ENCODE measurements at regions not wholly inside any gene's neighbourhood (a gene's known extent, or its start where the extent isn't known, plus 50 kb on each side); places are given as distances from the start of the nearest gene placed in this dataset.

DNA sequence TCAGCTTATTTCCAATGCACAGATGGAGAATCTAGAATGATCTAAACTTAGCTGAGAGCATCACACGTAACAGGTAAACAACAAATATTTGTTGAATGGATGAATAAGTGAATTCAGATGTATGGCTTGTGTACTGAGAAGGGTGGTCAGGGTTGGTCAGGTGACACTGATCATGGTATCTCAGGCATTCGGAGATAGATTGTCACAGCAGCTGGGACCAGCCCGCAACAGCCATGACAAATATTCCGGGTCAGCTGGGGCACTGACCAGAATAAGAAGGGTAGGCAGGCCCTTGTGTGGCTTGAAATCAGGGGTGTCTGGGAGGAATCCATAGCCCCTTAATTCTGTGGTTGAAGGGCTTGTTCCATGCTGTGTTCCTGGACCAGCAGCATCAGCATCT lies 159.4 kb upstream of the ARX start:
- H3K9me3 ChIP-seq (ENCODE audit: insufficient read depth, low read length), result no peaks in the 10 kb centered on the region
- TF ChIP-seq SUZ12 (IDR thresholded peaks at IDR 0.05; ENCODE audit: extremely low read depth, insufficient read depth, insufficient read length) (no peak), ZNF274 (IDR thresholded peaks at IDR 0.05; ENCODE audit: low read depth, low read length) (no peak), YY1 (IDR thresholded peaks at IDR 0.05; ENCODE audit: insufficient read depth, insufficient read length) (no peak)
- H3K4me1 ChIP-seq (ENCODE audit: insufficient read depth, insufficient read length), result no peaks in the 10 kb centered on the region
- H3K9ac ChIP-seq (ENCODE audit: insufficient read length, low read depth), result no peak overlapping the region
- H3K4me3 ChIP-seq (ENCODE audit: insufficient read length, low read depth), result no peak overlapping the region
- no peak for DNase-seq (ENCODE audit: low read depth, low spot score)
- H3K27me3 ChIP-seq (ENCODE audit: insufficient read depth, insufficient read length), result no peaks in the 10 kb centered on the region
- H3K36me3 ChIP-seq (ENCODE audit: insufficient read depth, insufficient read length, low read length), result no peaks in the 10 kb centered on the region

- Histone ChIP-seq H3K9ac (ENCODE audit: insufficient read length, low read depth) (no peak overlapping the region), H3K36me3 (ENCODE audit: insufficient read depth, insufficient read length, low read length) (no peaks in the 10 kb centered on the region), H3K9me3 (ENCODE audit: insufficient read depth, low read length) (no peaks in the 10 kb centered on the region), H3K4me3 (ENCODE audit: insufficient read length, low read depth) (no peak overlapping the region), H3K27me3 (ENCODE audit: insufficient read depth, insufficient read length) (no peaks in the 10 kb centered on the region), H3K4me1 (ENCODE audit: insufficient read depth, insufficient read length) (no peaks in the 10 kb centered on the region)
- DNase-seq (ENCODE audit: low read depth, low spot score), result no peak
- TF ChIP-seq SUZ12 (IDR thresholded peaks at IDR 0.05; ENCODE audit: extremely low read depth, insufficient read depth, insufficient read length) (no peak), YY1 (IDR thresholded peaks at IDR 0.05; ENCODE audit: insufficient read depth, insufficient read length) (no peak), ZNF274 (IDR thresholded peaks at IDR 0.05; ENCODE audit: low read depth, low read length) (no peak)
Measured at GRCh38 chrX:25166546-25166945, 150.8 kb upstream of the ARX start.

DNA sequence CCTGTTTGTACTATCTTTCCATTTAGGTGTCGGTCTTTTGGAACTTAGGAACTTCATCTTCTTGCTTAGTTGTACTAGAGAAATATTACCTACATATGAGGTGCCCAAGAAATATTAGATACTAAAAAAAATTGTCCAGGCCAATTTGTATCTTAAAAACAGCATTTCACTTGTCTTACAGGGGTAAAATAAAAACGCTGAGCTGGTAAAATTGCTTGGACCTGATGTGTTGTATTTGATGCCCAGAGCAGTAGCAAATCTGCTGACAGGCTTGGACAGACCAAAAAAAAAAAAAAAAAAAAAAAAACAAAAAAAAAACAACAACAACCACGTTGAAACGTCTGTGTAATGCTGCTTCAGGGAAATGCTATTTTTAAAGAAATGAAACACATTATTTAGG lies 150.4 kb upstream of the ARX start:
- no peak for DNase-seq (ENCODE audit: low read depth, low spot score)
- no peak overlapping the region for H3K9ac ChIP-seq (ENCODE audit: insufficient read length, low read depth)
- H3K4me1 ChIP-seq (ENCODE audit: insufficient read depth, insufficient read length), result no peaks in the 10 kb centered on the region
- no peak for TF ChIP-seq YY1 (IDR thresholded peaks at IDR 0.05; ENCODE audit: insufficient read depth, insufficient read length)
- no peak for TF ChIP-seq ZNF274 (IDR thresholded peaks at IDR 0.05; ENCODE audit: low read depth, low read length)
- TF ChIP-seq SUZ12 (IDR thresholded peaks at IDR 0.05; ENCODE audit: extremely low read depth, insufficient read depth, insufficient read length), result no peak
- H3K4me3 ChIP-seq (ENCODE audit: insufficient read length, low read depth), result no peak overlapping the region
- no peaks in the 10 kb centered on the region for H3K9me3 ChIP-seq (ENCODE audit: insufficient read depth, low read length)
- no peaks in the 10 kb centered on the region for H3K27me3 ChIP-seq (ENCODE audit: insufficient read depth, insufficient read length)
- no peaks in the 10 kb centered on the region for H3K36me3 ChIP-seq (ENCODE audit: insufficient read depth, insufficient read length, low read length)

GRCh38 chrX:25158635-25159034 lies 142.9 kb upstream of the ARX start:
- Histone ChIP-seq H3K4me3 (ENCODE audit: insufficient read length, low read depth) (no peak overlapping the region), H3K9me3 (ENCODE audit: insufficient read depth, low read length) (no peaks in the 10 kb centered on the region), H3K9ac (ENCODE audit: insufficient read length, low read depth) (no peak overlapping the region), H3K36me3 (ENCODE audit: insufficient read depth, insufficient read length, low read length) (no peaks in the 10 kb centered on the region), H3K4me1 (ENCODE audit: insufficient read depth, insufficient read length) (no peaks in the 10 kb centered on the region), H3K27me3 (ENCODE audit: insufficient read depth, insufficient read length) (no peaks in the 10 kb centered on the region)
- no peak for TF ChIP-seq ZNF274 (IDR thresholded peaks at IDR 0.05; ENCODE audit: low read depth, low read length)
- no peak for TF ChIP-seq SUZ12 (IDR thresholded peaks at IDR 0.05; ENCODE audit: extremely low read depth, insufficient read depth, insufficient read length)
- TF ChIP-seq YY1 (IDR thresholded peaks at IDR 0.05; ENCODE audit: insufficient read depth, insufficient read length), result no peak
- DNase-seq (ENCODE audit: low read depth, low spot score), result no peak

- Histone ChIP-seq H3K9ac (ENCODE audit: insufficient read length, low read depth) (no peak overlapping the region), H3K27me3 (ENCODE audit: insufficient read depth, insufficient read length) (no peaks in the 10 kb centered on the region), H3K4me3 (ENCODE audit: insufficient read length, low read depth) (no peak overlapping the region), H3K9me3 (ENCODE audit: insufficient read depth, low read length) (no peaks in the 10 kb centered on the region), H3K36me3 (ENCODE audit: insufficient read depth, insufficient read length, low read length) (no peaks in the 10 kb centered on the region), H3K4me1 (ENCODE audit: insufficient read depth, insufficient read length) (no peaks in the 10 kb centered on the region)
- no peak for TF ChIP-seq SUZ12 (IDR thresholded peaks at IDR 0.05; ENCODE audit: extremely low read depth, insufficient read depth, insufficient read length)
- no peak for DNase-seq (ENCODE audit: low read depth, low spot score)
Measured at GRCh38 chrX:25156832-25157231, 141.1 kb upstream of the ARX start.

GRCh38 chrX:25156323-25156722 lies 140.6 kb upstream of the ARX start:
- no peaks in the 10 kb centered on the region for H3K36me3 ChIP-seq (ENCODE audit: insufficient read depth, insufficient read length, low read length)
- no peak overlapping the region for H3K4me3 ChIP-seq (ENCODE audit: insufficient read length, low read depth)
- TF ChIP-seq SUZ12 (IDR thresholded peaks at IDR 0.05; ENCODE audit: extremely low read depth, insufficient read depth, insufficient read length) (no peak), YY1 (IDR thresholded peaks at IDR 0.05; ENCODE audit: insufficient read depth, insufficient read length) (no peak), ZNF274 (IDR thresholded peaks at IDR 0.05; ENCODE audit: low read depth, low read length) (no peak)
- H3K9me3 ChIP-seq (ENCODE audit: insufficient read depth, low read length), result no peaks in the 10 kb centered on the region
- no peaks in the 10 kb centered on the region for H3K27me3 ChIP-seq (ENCODE audit: insufficient read depth, insufficient read length)
- no peak overlapping the region for H3K9ac ChIP-seq (ENCODE audit: insufficient read length, low read depth)
- H3K4me1 ChIP-seq (ENCODE audit: insufficient read depth, insufficient read length), result no peaks in the 10 kb centered on the region
- DNase-seq (ENCODE audit: low read depth, low spot score), result no peak

- Histone ChIP-seq H3K27me3 (ENCODE audit: insufficient read depth, insufficient read length) (no peaks in the 10 kb centered on the region), H3K4me3 (ENCODE audit: insufficient read length, low read depth) (no peak overlapping the region), H3K36me3 (ENCODE audit: insufficient read depth, insufficient read length, low read length) (no peaks in the 10 kb centered on the region), H3K4me1 (ENCODE audit: insufficient read depth, insufficient read length) (no peaks in the 10 kb centered on the region), H3K9ac (ENCODE audit: insufficient read length, low read depth) (no peak overlapping the region), H3K9me3 (ENCODE audit: insufficient read depth, low read length) (no peaks in the 10 kb centered on the region)
- DNase-seq (ENCODE audit: low read depth, low spot score), result no peak
- TF ChIP-seq ZNF274 (IDR thresholded peaks at IDR 0.05; ENCODE audit: low read depth, low read length) (no peak), YY1 (IDR thresholded peaks at IDR 0.05; ENCODE audit: insufficient read depth, insufficient read length) (no peak), SUZ12 (IDR thresholded peaks at IDR 0.05; ENCODE audit: extremely low read depth, insufficient read depth, insufficient read length) (no peak)
Measured at GRCh38 chrX:25154168-25154567, 138.4 kb upstream of the ARX start.

- no peak for DNase-seq (ENCODE audit: low read depth, low spot score)
- H3K9ac ChIP-seq (ENCODE audit: insufficient read length, low read depth), result no peak overlapping the region
- no peak overlapping the region for H3K4me3 ChIP-seq (ENCODE audit: insufficient read length, low read depth)
- no peak for TF ChIP-seq SUZ12 (IDR thresholded peaks at IDR 0.05; ENCODE audit: extremely low read depth, insufficient read depth, insufficient read length)
- no peak for TF ChIP-seq ZNF274 (IDR thresholded peaks at IDR 0.05; ENCODE audit: low read depth, low read length)
- TF ChIP-seq YY1 (IDR thresholded peaks at IDR 0.05; ENCODE audit: insufficient read depth, insufficient read length), result no peak
- H3K27me3 ChIP-seq (ENCODE audit: insufficient read depth, insufficient read length), result no peaks in the 10 kb centered on the region
- no peaks in the 10 kb centered on the region for H3K4me1 ChIP-seq (ENCODE audit: insufficient read depth, insufficient read length)
- no peaks in the 10 kb centered on the region for H3K36me3 ChIP-seq (ENCODE audit: insufficient read depth, insufficient read length, low read length)
- no peaks in the 10 kb centered on the region for H3K9me3 ChIP-seq (ENCODE audit: insufficient read depth, low read length)
Measured at GRCh38 chrX:25151749-25152148, 136.0 kb upstream of the ARX start.

Data from NT2/D1 (cell line).